ENCODE measurements at regions not wholly inside any gene's neighbourhood (a gene's known extent, or its start where the extent isn't known, plus 50 kb on each side); places are given as distances from the start of the nearest gene placed in this dataset.

DNA sequence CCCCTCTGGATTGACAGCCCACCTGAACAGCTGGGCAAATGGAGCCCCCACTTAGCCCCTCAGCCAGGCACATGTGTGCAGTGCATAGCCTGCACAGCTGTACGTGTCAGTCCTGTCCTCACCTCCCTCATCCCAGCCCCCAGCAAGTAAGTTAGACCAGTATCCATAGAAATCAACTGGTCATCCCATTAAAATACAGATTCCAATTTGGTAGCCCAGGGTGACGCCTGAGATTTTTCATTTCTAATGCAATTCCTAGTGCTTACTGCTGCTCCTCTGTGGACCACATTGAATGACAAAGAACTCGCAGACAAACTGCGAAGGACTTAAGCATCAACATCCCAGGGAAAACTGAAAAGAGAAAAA, 99.0 kb upstream of the GJB5 start:
- no peaks in the 10 kb centered on the region for H3K4me1 ChIP-seq
- no peaks in the 10 kb centered on the region for H3K36me3 ChIP-seq (ENCODE audit: control insufficient read depth, insufficient read depth, low read length)
- H3K4me2 ChIP-seq (ENCODE audit: low read length): no peak overlapping the region
- no peaks in the 10 kb centered on the region for H3K27me3 ChIP-seq (ENCODE audit: control insufficient read depth, insufficient read depth, low read length)
- no peak overlapping the region for H2AFZ ChIP-seq
- TF ChIP-seq, protein P1, sequence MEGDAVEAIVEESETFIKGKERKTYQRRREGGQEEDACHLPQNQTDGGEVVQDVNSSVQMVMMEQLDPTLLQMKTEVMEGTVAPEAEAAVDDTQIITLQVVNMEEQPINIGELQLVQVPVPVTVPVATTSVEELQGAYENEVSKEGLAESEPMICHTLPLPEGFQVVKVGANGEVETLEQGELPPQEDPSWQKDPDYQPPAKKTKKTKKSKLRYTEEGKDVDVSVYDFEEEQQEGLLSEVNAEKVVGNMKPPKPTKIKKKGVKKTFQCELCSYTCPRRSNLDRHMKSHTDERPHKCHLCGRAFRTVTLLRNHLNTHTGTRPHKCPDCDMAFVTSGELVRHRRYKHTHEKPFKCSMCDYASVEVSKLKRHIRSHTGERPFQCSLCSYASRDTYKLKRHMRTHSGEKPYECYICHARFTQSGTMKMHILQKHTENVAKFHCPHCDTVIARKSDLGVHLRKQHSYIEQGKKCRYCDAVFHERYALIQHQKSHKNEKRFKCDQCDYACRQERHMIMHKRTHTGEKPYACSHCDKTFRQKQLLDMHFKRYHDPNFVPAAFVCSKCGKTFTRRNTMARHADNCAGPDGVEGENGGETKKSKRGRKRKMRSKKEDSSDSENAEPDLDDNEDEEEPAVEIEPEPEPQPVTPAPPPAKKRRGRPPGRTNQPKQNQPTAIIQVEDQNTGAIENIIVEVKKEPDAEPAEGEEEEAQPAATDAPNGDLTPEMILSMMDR (IDR thresholded peaks at IDR 0.05): no peak
- no peak overlapping the region for H3K4me3 ChIP-seq (ENCODE audit: low read depth, low read length)
- no peak overlapping the region for H3K9ac ChIP-seq
- no peaks in the 10 kb centered on the region for H3K9me3 ChIP-seq (ENCODE audit: control insufficient read depth, low read length)
- no peaks in the 10 kb centered on the region for H3K79me2 ChIP-seq
- H3K27ac ChIP-seq: no peak overlapping the region

DNA sequence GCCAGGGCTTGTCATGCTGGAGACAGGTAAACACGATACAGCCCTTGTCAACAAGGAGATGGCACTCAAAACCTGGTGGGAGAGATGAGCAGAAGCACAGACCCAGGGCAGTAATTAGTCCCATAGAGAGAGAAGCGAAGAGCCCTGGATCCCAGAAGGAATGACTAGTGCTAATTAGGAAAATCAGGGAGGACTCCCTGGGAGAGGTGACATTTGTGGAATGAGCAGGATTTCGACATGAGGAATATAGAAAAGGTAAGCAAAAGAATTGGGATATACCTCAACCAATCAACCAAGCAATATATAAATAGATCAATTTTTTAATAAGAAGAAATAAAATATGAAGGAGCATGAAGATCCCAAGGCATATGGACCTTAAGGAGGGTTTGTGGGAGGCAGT, 98.5 kb upstream of the GJB5 start:
- Histone ChIP-seq H3K9ac (no peak overlapping the region), H3K27ac (no peak overlapping the region), H3K36me3 (ENCODE audit: control insufficient read depth, insufficient read depth, low read length) (no peaks in the 10 kb centered on the region), H3K4me2 (ENCODE audit: low read length) (no peak overlapping the region), H2AFZ (no peak overlapping the region), H3K27me3 (ENCODE audit: control insufficient read depth, insufficient read depth, low read length) (no peaks in the 10 kb centered on the region), H3K79me2 (no peaks in the 10 kb centered on the region), H3K9me3 (ENCODE audit: control insufficient read depth, low read length) (no peaks in the 10 kb centered on the region), H3K4me1 (no peaks in the 10 kb centered on the region), H3K4me3 (ENCODE audit: low read depth, low read length) (no peak overlapping the region)
- TF ChIP-seq, protein P1 (IDR thresholded peaks at IDR 0.05): no peak

DNA sequence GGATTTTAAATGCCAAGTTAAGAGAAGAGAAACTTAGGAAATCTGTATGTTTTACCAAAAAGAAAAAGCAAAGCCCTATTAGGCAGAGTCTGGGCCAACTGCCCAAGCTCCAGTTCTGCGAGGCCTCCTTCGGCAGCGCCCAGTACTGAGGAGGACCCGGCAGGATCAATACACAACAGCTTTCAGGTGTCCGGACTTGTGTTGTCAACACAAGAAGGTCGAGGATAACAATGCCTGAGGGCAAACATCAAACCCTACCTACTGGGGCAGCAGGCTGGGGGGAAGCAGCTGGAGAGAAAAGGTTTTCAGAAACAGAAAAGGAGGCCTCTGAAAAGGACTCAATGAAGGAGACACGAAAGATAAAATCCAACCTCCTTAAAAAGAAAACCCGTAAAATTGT, 98.1 kb upstream of the GJB5 start:
- Histone ChIP-seq H3K79me2 (no peaks in the 10 kb centered on the region), H3K36me3 (ENCODE audit: control insufficient read depth, insufficient read depth, low read length) (no peaks in the 10 kb centered on the region), H3K4me3 (ENCODE audit: low read depth, low read length) (no peak overlapping the region), H3K27ac (no peak overlapping the region), H3K4me2 (ENCODE audit: low read length) (no peak overlapping the region), H3K27me3 (ENCODE audit: control insufficient read depth, insufficient read depth, low read length) (no peaks in the 10 kb centered on the region), H3K9ac (no peak overlapping the region), H3K9me3 (ENCODE audit: control insufficient read depth, low read length) (no peaks in the 10 kb centered on the region), H2AFZ (no peak overlapping the region), H3K4me1 (no peaks in the 10 kb centered on the region)
- TF ChIP-seq, protein P1 (IDR thresholded peaks at IDR 0.05): no peak

DNA sequence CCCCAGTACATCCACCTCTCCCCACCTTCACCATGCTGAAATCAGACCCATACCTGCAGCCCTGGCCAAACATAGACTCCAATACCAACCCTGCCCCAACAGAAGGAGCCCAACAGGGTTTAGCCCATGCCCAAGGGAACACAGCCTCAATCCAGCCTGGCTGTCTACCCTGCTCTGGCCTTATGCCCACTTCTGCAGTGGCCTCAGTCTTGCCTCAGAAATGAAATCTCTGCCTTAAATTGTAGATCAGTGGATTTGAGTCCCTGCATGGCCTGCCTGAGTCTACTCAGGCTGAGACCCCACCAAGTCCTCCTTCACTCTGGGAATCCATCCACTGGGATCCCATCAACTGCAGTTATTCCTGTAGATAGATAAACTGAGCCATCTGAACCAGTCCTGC, 97.6 kb upstream of the GJB5 start:
- TF ChIP-seq, protein P1 (IDR thresholded peaks at IDR 0.05): no peak
- no peaks in the 10 kb centered on the region for H3K36me3 ChIP-seq (ENCODE audit: control insufficient read depth, insufficient read depth, low read length)
- no peaks in the 10 kb centered on the region for H3K27me3 ChIP-seq (ENCODE audit: control insufficient read depth, insufficient read depth, low read length)
- H3K4me3 ChIP-seq (ENCODE audit: low read depth, low read length): no peak overlapping the region
- H3K79me2 ChIP-seq: no peaks in the 10 kb centered on the region
- no peaks in the 10 kb centered on the region for H3K9me3 ChIP-seq (ENCODE audit: control insufficient read depth, low read length)
- H2AFZ ChIP-seq: no peak overlapping the region
- no peak overlapping the region for H3K4me2 ChIP-seq (ENCODE audit: low read length)
- no peak overlapping the region for H3K27ac ChIP-seq
- no peaks in the 10 kb centered on the region for H3K4me1 ChIP-seq
- no peak overlapping the region for H3K9ac ChIP-seq

DNA sequence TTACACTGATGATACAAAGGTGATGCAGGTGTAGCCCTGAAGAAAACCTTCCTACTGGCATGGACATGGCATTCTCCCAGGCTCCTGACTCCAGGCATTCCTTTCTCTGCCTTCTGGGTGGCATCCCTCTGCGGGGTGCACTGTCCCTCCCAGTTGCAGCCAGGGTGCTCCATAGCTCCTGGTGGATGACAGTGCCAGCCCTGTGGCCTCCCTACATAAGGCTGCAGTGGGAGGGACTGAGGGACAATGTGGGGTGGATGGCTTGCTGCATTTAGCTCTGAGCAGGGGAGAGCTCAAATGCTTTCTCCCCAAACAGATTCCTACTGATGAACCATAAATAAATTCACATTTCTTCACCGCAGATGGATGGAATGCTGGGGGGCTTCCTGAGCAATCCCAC, 97.0 kb upstream of the GJB5 start:
- no peak overlapping the region for H3K4me3 ChIP-seq (ENCODE audit: low read depth, low read length)
- TF ChIP-seq, protein P1 (IDR thresholded peaks at IDR 0.05): no peak
- no peak overlapping the region for H3K9ac ChIP-seq
- H3K9me3 ChIP-seq (ENCODE audit: control insufficient read depth, low read length): no peaks in the 10 kb centered on the region
- no peak overlapping the region for H3K4me2 ChIP-seq (ENCODE audit: low read length)
- H3K27ac ChIP-seq: no peak overlapping the region
- H3K27me3 ChIP-seq (ENCODE audit: control insufficient read depth, insufficient read depth, low read length): no peaks in the 10 kb centered on the region
- H3K4me1 ChIP-seq: no peaks in the 10 kb centered on the region
- no peak overlapping the region for H2AFZ ChIP-seq
- no peaks in the 10 kb centered on the region for H3K36me3 ChIP-seq (ENCODE audit: control insufficient read depth, insufficient read depth, low read length)
- H3K79me2 ChIP-seq: no peaks in the 10 kb centered on the region

All from parathyroid adenoma (tissue), 2 donors.